ENCODE measurements at regions not wholly inside any gene's neighbourhood (a gene's known extent, or its start where the extent isn't known, plus 50 kb on each side); places are given as distances from the start of the nearest gene placed in this dataset.

GRCh38 chr7:17206349-17206905 is 92.0 kb upstream of the AHR start:
- DNase-seq (ENCODE audit: low read depth, low spot score) = peak; percentile 88
- H3K27ac ChIP-seq = peak overlapping the region; percentile 59

- H3K27ac ChIP-seq = peak overlapping the region; percentile 59
- peak; percentile 29 for DNase-seq (ENCODE audit: low read depth, low spot score)
Measured at GRCh38 chr7:17207220-17207619, 91.2 kb upstream of the AHR start.

- H3K27ac ChIP-seq = no peak overlapping the region
- DNase-seq (ENCODE audit: low read depth, low spot score) = no peak
Measured at GRCh38 chr7:17209101-17209500, 89.4 kb upstream of the AHR start.

- H3K27ac ChIP-seq = no peak overlapping the region
- DNase-seq (ENCODE audit: low read depth, low spot score) = no peak
Measured at GRCh38 chr7:17211307-17211836, 87.1 kb upstream of the AHR start.

- no peak for DNase-seq (ENCODE audit: low read depth, low spot score)
- no peak overlapping the region for H3K27ac ChIP-seq
Measured at GRCh38 chr7:17212188-17212587, 86.3 kb upstream of the AHR start.

GRCh38 chr7:17227766-17228490 is 70.5 kb upstream of the AHR start:
- no peak overlapping the region for H3K27ac ChIP-seq
- no peak for DNase-seq (ENCODE audit: low read depth, low spot score)

- no peak for DNase-seq (ENCODE audit: low read depth, low spot score)
Measured at GRCh38 chr7:17229228-17229627, 69.2 kb upstream of the AHR start.

GRCh38 chr7:17230099-17230807 is 68.2 kb upstream of the AHR start:
- DNase-seq (ENCODE audit: low read depth, low spot score) = no peak

More at GRCh38 chr7:17229228-17229627, 69.2 kb upstream of the AHR start:
- no peak overlapping the region for H3K27ac ChIP-seq

GRCh38 chr7:17233603-17234002 is 64.8 kb upstream of the AHR start:
- DNase-seq (ENCODE audit: low read depth, low spot score) = no peak

More at GRCh38 chr7:17230099-17230807, 68.2 kb upstream of the AHR start:
- no peak overlapping the region for H3K27ac ChIP-seq

GRCh38 chr7:17234030-17234397 is 64.4 kb upstream of the AHR start:
- H3K27ac ChIP-seq = no peak overlapping the region
- no peak for DNase-seq (ENCODE audit: low read depth, low spot score)

More at GRCh38 chr7:17233603-17234002, 64.8 kb upstream of the AHR start:
- no peak overlapping the region for H3K27ac ChIP-seq

- peak overlapping the region; percentile 33 for H3K27ac ChIP-seq
- peak; percentile 58 for DNase-seq (ENCODE audit: low read depth, low spot score)
Measured at GRCh38 chr7:17234398-17235031, 63.9 kb upstream of the AHR start.

GRCh38 chr7:17236171-17236570 is 62.3 kb upstream of the AHR start:
- DNase-seq (ENCODE audit: low read depth, low spot score) = no peak
- no peak overlapping the region for H3K27ac ChIP-seq

- DNase-seq (ENCODE audit: low read depth, low spot score) = no peak
- H3K27ac ChIP-seq = no peak overlapping the region
Measured at GRCh38 chr7:17236603-17237002, 61.8 kb upstream of the AHR start.

- H3K27ac ChIP-seq = no peak overlapping the region
- no peak for DNase-seq (ENCODE audit: low read depth, low spot score)
Measured at GRCh38 chr7:17239046-17239445, 59.4 kb upstream of the AHR start.

- no peak for DNase-seq (ENCODE audit: low read depth, low spot score)
- H3K27ac ChIP-seq = no peak overlapping the region
Measured at GRCh38 chr7:17239683-17240521, 58.5 kb upstream of the AHR start.

GRCh38 chr7:17242504-17242903 is 55.9 kb upstream of the AHR start:
- peak overlapping the region; percentile 47 for H3K27ac ChIP-seq
- no peak for DNase-seq (ENCODE audit: low read depth, low spot score)

- DNase-seq (ENCODE audit: low read depth, low spot score) = no peak
- no peak overlapping the region for H3K27ac ChIP-seq
Measured at GRCh38 chr7:17244786-17245185, 53.7 kb upstream of the AHR start.

- DNase-seq (ENCODE audit: low read depth, low spot score) = no peak
- H3K27ac ChIP-seq = no peak overlapping the region
Measured at GRCh38 chr7:17247357-17247756, 51.1 kb upstream of the AHR start.

- no peak overlapping the region for H3K27ac ChIP-seq
- DNase-seq (ENCODE audit: low read depth, low spot score) = no peak
Measured at GRCh38 chr7:17248527-17248926, 49.9 kb upstream of the AHR start.

Measured in epithelial cell of prostate (primary cell).